SH-SY5Y (cell line): ENCODE measurements at regions not wholly inside any gene's neighbourhood (a gene's known extent, or its start where the extent isn't known, plus 50 kb on each side); places are given as distances from the start of the nearest gene placed in this dataset.

Experiments used
- GATA2 ChIP-seq: IDR thresholded peaks from 2 replicates; pipeline ENCODE4 v1.6.1; 2011; ENCODE audit warnings: mild to moderate bottlenecking, low read depth, low read length
- GATA3 ChIP-seq: IDR thresholded peaks from 2 replicates; pipeline ENCODE4 v1.6.1; 2011; ENCODE audit warnings: low read depth, mild to moderate bottlenecking, low read length, moderate library complexity

- TF ChIP-seq GATA2: no peak
- TF ChIP-seq GATA3: no peak
Measured at GRCh38 chr6:110547266-110547964, 71.0 kb upstream of the SLC22A16 start.
